D721Med (cell line): ENCODE measurements at regions not wholly inside any gene's neighbourhood (a gene's known extent, or its start where the extent isn't known, plus 50 kb on each side); places are given as distances from the start of the nearest gene placed in this dataset.
A peak's percentile ranks its signal among the peaks of the same experiment; 100 is the strongest.
"Not testable (repeated sequence)": the region's sequence is repeated elsewhere in the genome, so short reads cannot be mapped to it uniquely, and the experiment has no call there.

Source experiments
- DNase-seq: peaks from one replicate; pipeline ENCODE4 v3.0.0; 2011; ENCODE audit warnings: low spot score; ENCODE audit not compliant: insufficient read length
- FAIRE-seq: peaks from 2 replicates; lab custom pipeline; 2011; peaks lifted over from hg19 to GRCh38; lab: Jason Lieb, UNC
- CTCF ChIP-seq: IDR thresholded peaks from 2 replicates; pipeline ENCODE4 v1.5.1; 2012; ENCODE audit warnings: mild to moderate bottlenecking, control low read depth; ENCODE audit not compliant: insufficient read depth; ENCODE audit errors: missing control alignments

GRCh38 chrX:96126182-96126581, 558.5 kb upstream of the DIAPH2 start:
- no peak for FAIRE-seq
- no peak for DNase-seq
- no peak for TF ChIP-seq CTCF

GRCh38 chrX:96128058-96128457, 556.6 kb upstream of the DIAPH2 start:
- not testable (repeated sequence) for DNase-seq, FAIRE-seq

- DNase-seq (no peak), FAIRE-seq (no peak)
- no peak for TF ChIP-seq CTCF
These were observed 543.8 kb upstream of the DIAPH2 start for GRCh38 chrX:96140796-96141195.

- TF ChIP-seq CTCF = no peak
- FAIRE-seq = no peak
- DNase-seq = no peak
These were observed 537.0 kb upstream of the DIAPH2 start for GRCh38 chrX:96147681-96148080.

GRCh38 chrX:96170626-96171025, 514.0 kb upstream of the DIAPH2 start:
- no peak for FAIRE-seq
- TF ChIP-seq CTCF = no peak
- no peak for DNase-seq

- FAIRE-seq = no peak
These were observed 507.7 kb upstream of the DIAPH2 start for GRCh38 chrX:96176921-96177320.

GRCh38 chrX:96181605-96182004, 503.0 kb upstream of the DIAPH2 start:
- FAIRE-seq = no peak
- DNase-seq = no peak
- no peak for TF ChIP-seq CTCF

More at GRCh38 chrX:96176921-96177320, 507.7 kb upstream of the DIAPH2 start:
- no peak for DNase-seq
- TF ChIP-seq CTCF = no peak

- no peak for DNase-seq
- FAIRE-seq = peak; percentile 56
- TF ChIP-seq CTCF = peak; percentile 26
These were observed 502.3 kb upstream of the DIAPH2 start for GRCh38 chrX:96182366-96182765.
